ENCODE measurements at regions not wholly inside any gene's neighbourhood (a gene's known extent, or its start where the extent isn't known, plus 50 kb on each side); places are given as distances from the start of the nearest gene placed in this dataset.

GRCh38 chr3:181264486-181264885, 274.9 kb upstream of the DNAJC19 start:
- H3K4me3 ChIP-seq (replicated peaks; ENCODE audit: low read depth, low read length), result no peak overlapping the region
- TF ChIP-seq, protein P1, sequence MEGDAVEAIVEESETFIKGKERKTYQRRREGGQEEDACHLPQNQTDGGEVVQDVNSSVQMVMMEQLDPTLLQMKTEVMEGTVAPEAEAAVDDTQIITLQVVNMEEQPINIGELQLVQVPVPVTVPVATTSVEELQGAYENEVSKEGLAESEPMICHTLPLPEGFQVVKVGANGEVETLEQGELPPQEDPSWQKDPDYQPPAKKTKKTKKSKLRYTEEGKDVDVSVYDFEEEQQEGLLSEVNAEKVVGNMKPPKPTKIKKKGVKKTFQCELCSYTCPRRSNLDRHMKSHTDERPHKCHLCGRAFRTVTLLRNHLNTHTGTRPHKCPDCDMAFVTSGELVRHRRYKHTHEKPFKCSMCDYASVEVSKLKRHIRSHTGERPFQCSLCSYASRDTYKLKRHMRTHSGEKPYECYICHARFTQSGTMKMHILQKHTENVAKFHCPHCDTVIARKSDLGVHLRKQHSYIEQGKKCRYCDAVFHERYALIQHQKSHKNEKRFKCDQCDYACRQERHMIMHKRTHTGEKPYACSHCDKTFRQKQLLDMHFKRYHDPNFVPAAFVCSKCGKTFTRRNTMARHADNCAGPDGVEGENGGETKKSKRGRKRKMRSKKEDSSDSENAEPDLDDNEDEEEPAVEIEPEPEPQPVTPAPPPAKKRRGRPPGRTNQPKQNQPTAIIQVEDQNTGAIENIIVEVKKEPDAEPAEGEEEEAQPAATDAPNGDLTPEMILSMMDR (IDR thresholded peaks at IDR 0.05; ENCODE audit: low read length, missing control alignments), result no peak
- DNase-seq (ENCODE audit: low read depth), result no peak

- no peak for DNase-seq (ENCODE audit: low read depth)
- H3K4me3 ChIP-seq (replicated peaks; ENCODE audit: low read depth, low read length), result no peak overlapping the region
- TF ChIP-seq, protein P1 (IDR thresholded peaks at IDR 0.05; ENCODE audit: low read length, missing control alignments), result no peak
Measured at GRCh38 chr3:181253796-181254195, 264.3 kb upstream of the DNAJC19 start.

- TF ChIP-seq, protein P1 (IDR thresholded peaks at IDR 0.05; ENCODE audit: low read length, missing control alignments), result no peak
- DNase-seq (ENCODE audit: low read depth), result no peak
- no peak overlapping the region for H3K4me3 ChIP-seq (replicated peaks; ENCODE audit: low read depth, low read length)
Measured at GRCh38 chr3:181252631-181253030, 263.1 kb upstream of the DNAJC19 start.

DNA sequence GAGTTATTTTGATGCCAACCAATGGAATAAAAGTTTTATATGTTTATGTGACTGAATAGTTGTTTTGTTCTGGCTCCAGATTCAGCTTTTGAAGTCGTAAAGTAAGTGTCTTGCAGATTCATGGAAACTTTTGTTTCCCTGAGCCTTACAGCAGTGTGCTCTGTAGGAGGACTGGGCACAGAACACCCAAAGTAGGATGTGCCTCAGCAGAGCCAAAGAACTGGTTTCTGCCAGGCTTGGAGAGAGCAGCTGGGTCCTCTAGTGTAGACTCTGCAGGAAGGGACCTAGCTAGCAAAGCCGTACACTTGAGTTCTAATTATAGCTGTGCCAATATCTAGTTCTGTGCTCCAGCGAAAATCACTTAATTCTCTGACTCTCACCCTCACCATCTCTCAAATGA, 261.2 kb upstream of the DNAJC19 start:
- DNase-seq (ENCODE audit: low read depth), result no peak
- no peak overlapping the region for H3K4me3 ChIP-seq (replicated peaks; ENCODE audit: low read depth, low read length)
- TF ChIP-seq, protein P1 (IDR thresholded peaks at IDR 0.05; ENCODE audit: low read length, missing control alignments), result no peak

DNA sequence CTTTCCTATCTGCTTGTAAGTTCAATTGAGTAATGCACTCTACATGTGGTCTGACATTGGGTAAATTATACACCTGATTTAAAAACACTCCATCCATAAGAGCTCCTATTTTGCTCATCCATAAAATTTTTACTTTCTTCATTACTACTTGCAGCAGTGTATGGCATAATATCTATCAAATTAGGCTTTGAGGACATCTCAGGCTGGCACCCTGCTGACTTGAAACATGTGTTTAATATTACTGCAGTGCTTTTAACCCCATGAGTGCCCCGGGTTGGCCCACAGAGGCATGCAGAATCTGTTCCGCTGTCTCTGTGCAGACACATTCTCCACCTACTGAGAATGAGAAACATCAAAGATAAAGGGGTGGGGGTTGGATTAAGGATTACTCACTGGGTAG, 249.9 kb upstream of the DNAJC19 start:
- no peak overlapping the region for H3K4me3 ChIP-seq (replicated peaks; ENCODE audit: low read depth, low read length)
- TF ChIP-seq, protein P1 (IDR thresholded peaks at IDR 0.05; ENCODE audit: low read length, missing control alignments), result no peak
- DNase-seq (ENCODE audit: low read depth), result no peak

DNA sequence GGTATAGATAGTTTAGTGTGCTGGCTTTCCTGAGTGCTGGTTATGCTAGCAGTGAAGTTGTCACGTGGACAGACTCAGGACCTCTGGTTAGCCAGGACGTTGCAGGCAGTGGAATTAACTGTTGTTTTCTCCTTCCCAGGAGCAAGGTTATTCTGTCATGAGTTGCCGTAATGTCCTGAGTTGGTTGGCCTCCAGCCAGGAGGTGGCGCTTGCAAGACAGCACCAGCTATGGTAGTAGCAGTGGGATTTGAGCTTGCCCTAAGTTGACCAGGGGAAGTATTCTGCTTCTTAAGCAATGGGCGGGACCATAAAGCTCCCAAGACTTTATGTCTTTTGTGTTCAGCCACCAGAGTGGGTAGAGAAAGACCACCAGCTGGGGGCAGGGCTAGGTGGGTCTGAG, 240.7 kb upstream of the DNAJC19 start:
- DNase-seq (ENCODE audit: low read depth), result no peak
- no peak overlapping the region for H3K4me3 ChIP-seq (replicated peaks; ENCODE audit: low read depth, low read length)
- TF ChIP-seq, protein P1 (IDR thresholded peaks at IDR 0.05; ENCODE audit: low read length, missing control alignments), result no peak

DNA sequence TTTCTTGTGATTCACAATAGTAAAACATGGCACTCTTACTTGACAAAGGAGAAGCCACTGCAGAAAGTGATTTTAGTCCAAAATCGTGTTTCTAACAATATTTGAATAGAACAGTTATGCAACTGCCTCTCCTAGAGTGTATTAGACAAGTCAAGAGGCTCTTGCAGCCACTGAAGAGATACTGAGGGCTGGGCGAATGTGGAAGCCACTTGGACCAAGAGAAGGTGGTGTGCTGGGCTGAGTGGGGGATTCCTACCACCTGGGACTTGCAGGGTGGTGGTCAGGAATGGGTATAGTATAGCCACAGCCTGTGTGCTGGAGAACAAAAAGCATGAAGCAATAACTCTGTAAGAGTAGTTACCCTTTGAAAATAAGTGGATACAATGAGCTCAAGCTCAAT, 223.8 kb upstream of the DNAJC19 start:
- TF ChIP-seq, protein P1 (IDR thresholded peaks at IDR 0.05; ENCODE audit: low read length, missing control alignments), result no peak
- no peak overlapping the region for H3K4me3 ChIP-seq (replicated peaks; ENCODE audit: low read depth, low read length)
- no peak for DNase-seq (ENCODE audit: low read depth)
